ENCODE measurements at regions not wholly inside any gene's neighbourhood (a gene's known extent, or its start where the extent isn't known, plus 50 kb on each side); places are given as distances from the start of the nearest gene placed in this dataset.

DNA sequence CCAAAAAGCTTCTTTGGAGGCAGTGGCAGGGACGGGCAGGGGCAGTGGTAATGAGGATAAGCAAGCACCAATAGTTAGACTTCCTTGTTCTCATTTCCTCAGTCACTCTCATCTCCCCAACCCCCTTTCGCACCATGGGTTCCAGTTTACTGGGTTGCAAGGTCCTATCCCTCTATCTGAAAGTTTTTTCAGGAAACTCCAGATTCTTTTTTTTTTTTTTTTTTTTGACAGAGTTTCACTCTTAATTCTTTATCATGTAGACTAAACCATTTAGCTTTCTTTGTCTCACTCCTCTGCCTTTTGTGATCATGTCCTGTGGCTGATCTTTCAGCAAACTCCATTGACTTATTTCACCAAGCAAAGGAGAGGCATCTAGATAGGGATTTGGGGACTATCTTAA is 51.4 kb upstream of the GMDS start:
- TF ChIP-seq POLR2A (IDR thresholded peaks at IDR 0.05): no peak
- TF ChIP-seq, protein P1, sequence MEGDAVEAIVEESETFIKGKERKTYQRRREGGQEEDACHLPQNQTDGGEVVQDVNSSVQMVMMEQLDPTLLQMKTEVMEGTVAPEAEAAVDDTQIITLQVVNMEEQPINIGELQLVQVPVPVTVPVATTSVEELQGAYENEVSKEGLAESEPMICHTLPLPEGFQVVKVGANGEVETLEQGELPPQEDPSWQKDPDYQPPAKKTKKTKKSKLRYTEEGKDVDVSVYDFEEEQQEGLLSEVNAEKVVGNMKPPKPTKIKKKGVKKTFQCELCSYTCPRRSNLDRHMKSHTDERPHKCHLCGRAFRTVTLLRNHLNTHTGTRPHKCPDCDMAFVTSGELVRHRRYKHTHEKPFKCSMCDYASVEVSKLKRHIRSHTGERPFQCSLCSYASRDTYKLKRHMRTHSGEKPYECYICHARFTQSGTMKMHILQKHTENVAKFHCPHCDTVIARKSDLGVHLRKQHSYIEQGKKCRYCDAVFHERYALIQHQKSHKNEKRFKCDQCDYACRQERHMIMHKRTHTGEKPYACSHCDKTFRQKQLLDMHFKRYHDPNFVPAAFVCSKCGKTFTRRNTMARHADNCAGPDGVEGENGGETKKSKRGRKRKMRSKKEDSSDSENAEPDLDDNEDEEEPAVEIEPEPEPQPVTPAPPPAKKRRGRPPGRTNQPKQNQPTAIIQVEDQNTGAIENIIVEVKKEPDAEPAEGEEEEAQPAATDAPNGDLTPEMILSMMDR (IDR thresholded peaks at IDR 0.05): no peak
